HepG2 (cell line): ENCODE measurements at regions not wholly inside any gene's neighbourhood (a gene's known extent, or its start where the extent isn't known, plus 50 kb on each side); places are given as distances from the start of the nearest gene placed in this dataset.

Source experiments
- ATAC-seq: fragments of 200-7000 bp; cut with Tn5 transposase; 3 replicates; pipeline ENCODE4 v1.9.1; 2020; ENCODE audit warnings: mild to moderate bottlenecking, moderate library complexity
- BruUV-seq: library from RNA; stranded (reverse); fragments of 400-500 nt; replicated peaks from 2 replicates; lab custom pipeline; 2021; lab: Mats Ljungman, UMichigan
- CTCF ChIA-PET: fragments of 300-600 bp; formaldehyde crosslinking; extraction: SDS; loops from one replicate; lab custom pipeline; 2021; ENCODE audit warnings: low total read pairs, inconsistent platforms, low intra/inter-chr PET ratio; lab: Yijun Ruan, JAX
- POLR2A ChIA-PET: fragments of 350-600 bp; sonication (Branson Sonifier 250); formaldehyde crosslinking; loops from one replicate; lab custom pipeline; 2020; ENCODE audit warnings: antibody characterized with exemption, inconsistent platforms; lab: Yijun Ruan, JAX
- DNase-seq: peaks from one replicate; pipeline ENCODE4 v3.0.0-alpha.2; 2015; ENCODE audit warnings: low spot score
- FAIRE-seq: peaks from 3 replicates; lab custom pipeline; 2011; peaks lifted over from hg19 to GRCh38; lab: Jason Lieb, UNC
- H2AFZ ChIP-seq: one replicate; pipeline ENCODE4 v1.6.1; 2011; ENCODE audit warnings: low read length, inconsistent platforms
- H3K27ac ChIP-seq: fragments of 300-600 bp; 3 replicates; pipeline ENCODE4 v1.8.0; 2011; ENCODE audit warnings: mixed run types, mild to moderate bottlenecking, mixed read lengths, low read length, inconsistent platforms; ENCODE audit not compliant: insufficient read depth; ENCODE audit errors: extremely low read length
- H3K27me3 ChIP-seq, 2 experiments: fragments of 200-600 bp in 1 of 2; 2 replicates in 1 of 2; 3 replicates in 1 of 2; pipeline versions ENCODE4 v1.6.0 to v1.8.0; 2011; ENCODE audit warnings: low read length in 2 of 2, mild to moderate bottlenecking in 2 of 2, moderate library complexity in 2 of 2, inconsistent platforms in 1 of 2; ENCODE audit not compliant: insufficient read depth in 2 of 2, control insufficient read depth in 1 of 2
- H3K36me3 ChIP-seq, 2 experiments: fragments of 200-600 bp in 1 of 2; replicated peaks in 1 of 2; 2 replicates in 1 of 2; 3 replicates in 1 of 2; pipeline versions ENCODE4 v1.5.1 to v1.8.0; 2011; ENCODE audit warnings: low read length in 2 of 2, inconsistent platforms in 1 of 2; ENCODE audit not compliant: insufficient read depth in 2 of 2, control insufficient read depth in 1 of 2
- H3K4me1 ChIP-seq: 2 replicates; pipeline ENCODE4 v1.5.1; 2012; ENCODE audit warnings: low read length, inconsistent platforms; ENCODE audit not compliant: insufficient read depth
- H3K4me2 ChIP-seq: 2 replicates; pipeline ENCODE4 v1.6.0; 2011; ENCODE audit warnings: low read depth, low read length, inconsistent platforms
- H3K4me3 ChIP-seq, 3 experiments: fragments of 200-600 bp in 1 of 3; sonication (generic), shearing (Covaris generic) in 1 of 3; replicated peaks in 1 of 3; 2 replicates each; pipeline ENCODE4 v1.5.1; 2011 to 2016; ENCODE audit warnings: low read length in 3 of 3, inconsistent platforms in 2 of 3, low read depth in 2 of 3, mild to moderate bottlenecking in 2 of 3, control low read depth in 1 of 3, mixed read lengths in 1 of 3; ENCODE audit not compliant: insufficient read depth in 1 of 3
- H3K79me2 ChIP-seq: one replicate; pipeline ENCODE4 v1.6.1; 2011; ENCODE audit warnings: low read length, inconsistent platforms; ENCODE audit not compliant: insufficient read depth
- H3K9ac ChIP-seq: 2 replicates; pipeline ENCODE4 v1.6.0; 2011; ENCODE audit warnings: mild to moderate bottlenecking, low read depth, low read length, inconsistent platforms; ENCODE audit not compliant: insufficient read depth
- H3K9me3 ChIP-seq: 2 replicates; pipeline ENCODE4 v1.5.1; 2012; ENCODE audit warnings: mild to moderate bottlenecking, low read length
- H4K20me1 ChIP-seq: 2 replicates; pipeline ENCODE4 v1.6.0; 2011; ENCODE audit warnings: inconsistent platforms, mild to moderate bottlenecking, low read length, moderate library complexity; ENCODE audit not compliant: insufficient read depth
- AKNA ChIP-seq: sonication (generic); formaldehyde crosslinking; IDR thresholded peaks from 2 replicates; pipeline ENCODE4 v1.4.0; 2020; ENCODE audit warnings: missing genetic modification reagents, borderline replicate concordance
- JUNB ChIP-seq: sonication (generic); formaldehyde crosslinking; IDR thresholded peaks from 2 replicates; pipeline ENCODE4 v1.8.0; 2022; ENCODE audit warnings: missing genetic modification reagents, mild to moderate bottlenecking, borderline replicate concordance
- KLF16 ChIP-seq, 2 experiments: sonication (generic) in 1 of 2; formaldehyde crosslinking in 1 of 2; IDR thresholded peaks; 2 replicates each; pipeline versions ENCODE4 v1.6.1 to v1.8.0; 2016 to 2023; ENCODE audit warnings: missing genetic modification reagents in 2 of 2, missing compliant biosample characterization in 1 of 2
- KMT2B ChIP-seq: IDR thresholded peaks from 2 replicates; pipeline ENCODE4 v1.6.1; 2016; ENCODE audit warnings: missing genetic modification reagents, missing compliant biosample characterization
- MTERF4 ChIP-seq: sonication (generic); formaldehyde crosslinking; IDR thresholded peaks from 2 replicates; pipeline ENCODE4 v1.8.0; 2023; ENCODE audit warnings: mild to moderate bottlenecking, missing genetic modification reagents
- RARG ChIP-seq: sonication (generic); formaldehyde crosslinking; IDR thresholded peaks from 2 replicates; pipeline ENCODE4 v1.4.0; 2020; ENCODE audit warnings: low read depth, mild to moderate bottlenecking, missing genetic modification reagents
- TBX3 ChIP-seq: fragments of 450-650 bp; IDR thresholded peaks from 2 replicates; pipeline ENCODE4 v1.6.1; 2017; ENCODE audit warnings: antibody characterized with exemption, mild to moderate bottlenecking, inconsistent platforms, borderline replicate concordance
- ZFP36 ChIP-seq: fragments of 150-350 bp; IDR thresholded peaks from 2 replicates; pipeline ENCODE4 v1.6.1; 2018; ENCODE audit warnings: borderline replicate concordance, low read length, low read depth; ENCODE audit not compliant: partially characterized antibody
- ZHX2 ChIP-seq, 2 experiments: sonication (generic) in 1 of 2; formaldehyde crosslinking in 1 of 2; IDR thresholded peaks; 2 replicates each; pipeline versions ENCODE4 v1.6.1 to v1.9.0; 2014 to 2022; ENCODE audit warnings: antibody characterized with exemption in 1 of 2, borderline replicate concordance in 1 of 2, inconsistent platforms in 1 of 2, low read depth in 1 of 2, missing genetic modification reagents in 1 of 2
- ZNF180 ChIP-seq: sonication (generic); formaldehyde crosslinking; IDR thresholded peaks from 2 replicates; pipeline ENCODE4 v1.4.0; 2020; ENCODE audit warnings: low read depth, missing genetic modification reagents, borderline replicate concordance
- ZNF235 ChIP-seq: sonication (generic); formaldehyde crosslinking; IDR thresholded peaks from 2 replicates; pipeline ENCODE4 v1.8.1; 2023; ENCODE audit warnings: mild to moderate bottlenecking, missing genetic modification reagents, borderline replicate concordance
- ZNF678 ChIP-seq: sonication (generic); formaldehyde crosslinking; IDR thresholded peaks from 2 replicates; pipeline ENCODE4 v1.4.0; 2020; ENCODE audit warnings: mild to moderate bottlenecking, missing genetic modification reagents
- ZZZ3 ChIP-seq: sonication (generic); formaldehyde crosslinking; IDR thresholded peaks from 2 replicates; pipeline ENCODE4 v1.4.0; 2020; ENCODE audit warnings: missing genetic modification reagents, mild to moderate bottlenecking, borderline replicate concordance
- WGBS: methylation state at CpG from one replicate; pipeline ENCODE4 v1.1.6; 2017; ENCODE audit warnings: low lambda C conversion rate; 5-methylcytosine and 5-hydroxymethylcytosine counted together
- in situ Hi-C: cut with HindIII; loops from 2 replicates; pipeline ENCODE4 v1.10.0; 2017; ENCODE audit warnings: low pct_unique_long_range_greater_than_20kb; ENCODE audit not compliant: extremely low pct_ligation_motif_present
- intact Hi-C: fragments of 100-400 bp; cut with micrococcal nuclease; formaldehyde crosslinking; loops from one replicate; pipeline ENCODE4 v1.10.0; 2022; ENCODE audit not compliant: unreplicated experiment

- BruUV-seq, result no TSS peak
- CTCF ChIA-PET, result no interaction called here
- Histone ChIP-seq H4K20me1 (no peaks in the 10 kb centered on the region), H2AFZ (no peak overlapping the region), H3K4me3 (no peak overlapping the region), H3K9ac (no peak overlapping the region), H3K79me2 (no peaks in the 10 kb centered on the region), H3K27ac (no peak overlapping the region), H3K9me3 (no peaks in the 10 kb centered on the region), H3K4me2 (no peak overlapping the region), H3K36me3 (no peaks in the 10 kb centered on the region), H3K4me1 (no peaks in the 10 kb centered on the region), H3K27me3 (no peaks in the 10 kb centered on the region)
- FAIRE-seq, result no peak
- 0% methylated on average over 1 of the region's 2 CpGs for WGBS
- ATAC-seq, result no peak
- intact Hi-C loops (no loop called here), in situ Hi-C loops (no loop called here)
- POLR2A ChIA-PET, result no interaction called here
- no peak for DNase-seq
- no peak for TF ChIP-seq MTERF4
- TF ChIP-seq KMT2B, result no peak
- TF ChIP-seq ZNF235, result no peak
- no peak for TF ChIP-seq ZFP36
- no peak for TF ChIP-seq ZNF678 (CRISPR knock-in tag)
- no peak for TF ChIP-seq KLF16 (CRISPR knock-in tag; IDR thresholded peaks at IDR 0.05)
- TF ChIP-seq ZZZ3 (CRISPR knock-in tag), result no peak
- TF ChIP-seq AKNA (CRISPR knock-in tag), result no peak
- TF ChIP-seq ZHX2 (IDR thresholded peaks at IDR 0.05; ENCODE audit: low read depth), result no peak
- no peak for TF ChIP-seq ZHX2 (CRISPR knock-in tag; IDR thresholded peaks at IDR 0.05; ENCODE audit: borderline replicate concordance)
- no peak for TF ChIP-seq JUNB (CRISPR knock-in tag)
- TF ChIP-seq ZNF180 (CRISPR knock-in tag), result no peak
- no peak for TF ChIP-seq RARG
- TF ChIP-seq TBX3, result no peak
Observed at GRCh38 chrX:130497531-130497930, 95.7 kb downstream of the RBMX2 start.
